ENCODE measurements at regions not wholly inside any gene's neighbourhood (a gene's known extent, or its start where the extent isn't known, plus 50 kb on each side); places are given as distances from the start of the nearest gene placed in this dataset.

- no peak for DNase-seq (ENCODE audit: low read depth)
- H3K4me3 ChIP-seq (ENCODE audit: low read length) = no peak overlapping the region
- no peak for TF ChIP-seq CTCF (conservative IDR thresholded peaks at IDR 0.05; ENCODE audit: low read depth, low read length)
Observed at GRCh38 chr14:106679776-106680175, 1153.4 kb downstream of the TMEM121 start.

GRCh38 chr14:106681161-106681560 lies 1154.8 kb downstream of the TMEM121 start:
- H3K4me3 ChIP-seq (ENCODE audit: low read length) = no peak overlapping the region
- no peak for TF ChIP-seq CTCF (conservative IDR thresholded peaks at IDR 0.05; ENCODE audit: low read depth, low read length)

GRCh38 chr14:106681568-106681967 lies 1155.2 kb downstream of the TMEM121 start:
- DNase-seq (ENCODE audit: low read depth) = no peak
- no peak for TF ChIP-seq CTCF (conservative IDR thresholded peaks at IDR 0.05; ENCODE audit: low read depth, low read length)
- no peak overlapping the region for H3K4me3 ChIP-seq (ENCODE audit: low read length)

More at GRCh38 chr14:106681161-106681560, 1154.8 kb downstream of the TMEM121 start:
- DNase-seq (ENCODE audit: low read depth) = no peak

- no peak for DNase-seq (ENCODE audit: low read depth)
- TF ChIP-seq CTCF (conservative IDR thresholded peaks at IDR 0.05; ENCODE audit: low read depth, low read length) = no peak
- no peak overlapping the region for H3K4me3 ChIP-seq (ENCODE audit: low read length)
Observed at GRCh38 chr14:106683631-106684030, 1157.2 kb downstream of the TMEM121 start.

- H3K4me3 ChIP-seq (ENCODE audit: low read length) = no peak overlapping the region
- TF ChIP-seq CTCF (conservative IDR thresholded peaks at IDR 0.05; ENCODE audit: low read depth, low read length) = no peak
- no peak for DNase-seq (ENCODE audit: low read depth)
Observed at GRCh38 chr14:106686533-106686932, 1160.2 kb downstream of the TMEM121 start.

- no peak overlapping the region for H3K4me3 ChIP-seq (ENCODE audit: low read length)
- no peak for DNase-seq (ENCODE audit: low read depth)
- TF ChIP-seq CTCF (conservative IDR thresholded peaks at IDR 0.05; ENCODE audit: low read depth, low read length) = no peak
Observed at GRCh38 chr14:106690333-106690891, 1164.0 kb downstream of the TMEM121 start.

- no peak for DNase-seq (ENCODE audit: low read depth)
- TF ChIP-seq CTCF (conservative IDR thresholded peaks at IDR 0.05; ENCODE audit: low read depth, low read length) = peak; percentile 24
Observed at GRCh38 chr14:106691601-106692291, 1165.4 kb downstream of the TMEM121 start.

More at GRCh38 chr14:106691601-106692291, 1165.4 kb downstream of the TMEM121 start:
- no peak overlapping the region for H3K4me3 ChIP-seq (ENCODE audit: low read length)
